Large intestine (tissue), 3 donors: ENCODE measurements at regions not wholly inside any gene's neighbourhood (a gene's known extent, or its start where the extent isn't known, plus 50 kb on each side); places are given as distances from the start of the nearest gene placed in this dataset.

Experiments used
- DNase-seq, 2 donors: peaks; one replicate each; pipeline versions ENCODE4 v3.0.0 to v3.0.0-alpha.2; 2013
- H3K27ac ChIP-seq: one replicate; pipeline ENCODE4 v1.5.1; 2013; ENCODE audit warnings: low read length
- H3K27me3 ChIP-seq: 2 replicates; pipeline ENCODE4 v1.6.1; 2013; ENCODE audit warnings: low read length; ENCODE audit not compliant: control insufficient read depth, insufficient read depth
- H3K36me3 ChIP-seq: 2 replicates; pipeline ENCODE4 v1.6.1; 2013; ENCODE audit warnings: low read length; ENCODE audit not compliant: control insufficient read depth, insufficient read depth
- H3K4me1 ChIP-seq: one replicate; pipeline ENCODE4 v1.6.1; 2013; ENCODE audit warnings: low read length; ENCODE audit not compliant: control insufficient read depth, insufficient read depth
- H3K4me3 ChIP-seq: one replicate; pipeline ENCODE4 v1.5.1; 2013; ENCODE audit warnings: low read length
- H3K9me3 ChIP-seq: one replicate; pipeline ENCODE4 v1.6.1; 2013; ENCODE audit warnings: mild to moderate bottlenecking, low read depth, low read length, moderate library complexity; ENCODE audit not compliant: control insufficient read depth
- WGBS: methylation state at CpG from one replicate; pipeline ENCODE4 v1.1.5; 2013; ENCODE audit warnings: low lambda C conversion rate; ENCODE audit not compliant: insufficient coverage; 5-methylcytosine and 5-hydroxymethylcytosine counted together

DNA sequence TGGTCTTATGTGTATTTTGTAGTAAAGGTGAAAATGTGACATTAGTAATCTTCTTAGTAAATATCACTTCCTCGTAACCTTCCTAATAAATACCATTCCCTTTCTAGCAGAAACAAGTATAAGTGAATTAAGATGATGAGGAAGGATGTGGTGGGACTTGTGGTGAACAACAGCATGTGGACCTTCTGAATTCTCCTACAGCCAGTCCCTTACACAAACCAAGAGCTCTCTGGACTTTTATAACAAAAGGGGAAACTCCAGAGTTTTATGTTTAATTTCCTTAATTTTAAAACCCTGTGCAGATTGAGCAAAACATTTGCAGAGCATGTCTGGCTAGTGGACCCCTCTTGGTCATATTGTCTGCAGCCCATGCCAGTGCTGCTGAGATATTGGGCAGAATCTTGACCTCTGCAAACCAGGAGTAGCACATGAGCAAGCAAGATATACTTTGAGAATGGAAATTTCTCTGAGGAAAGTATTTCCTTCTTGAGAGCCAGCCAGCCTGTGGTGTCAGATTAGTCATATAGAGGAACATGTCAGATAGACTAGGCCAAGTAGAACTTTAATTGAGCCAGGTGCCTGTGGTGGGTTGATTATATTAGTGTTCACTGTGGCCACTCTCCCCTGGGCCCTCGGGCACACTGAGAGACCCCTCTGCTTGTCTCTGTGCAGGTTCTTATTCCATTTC is 328.2 kb downstream of the DKK2 start:
- DNase-seq = no peak
- H3K9me3 ChIP-seq = no peaks in the 10 kb centered on the region
- no peak overlapping the region for H3K27ac ChIP-seq
- no CpG with 5 or more reads among the region's 2 CpGs for WGBS
- H3K27me3 ChIP-seq = no peaks in the 10 kb centered on the region
- no peak overlapping the region for H3K4me3 ChIP-seq
- no peaks in the 10 kb centered on the region for H3K36me3 ChIP-seq
- H3K4me1 ChIP-seq = no peaks in the 10 kb centered on the region

DNA sequence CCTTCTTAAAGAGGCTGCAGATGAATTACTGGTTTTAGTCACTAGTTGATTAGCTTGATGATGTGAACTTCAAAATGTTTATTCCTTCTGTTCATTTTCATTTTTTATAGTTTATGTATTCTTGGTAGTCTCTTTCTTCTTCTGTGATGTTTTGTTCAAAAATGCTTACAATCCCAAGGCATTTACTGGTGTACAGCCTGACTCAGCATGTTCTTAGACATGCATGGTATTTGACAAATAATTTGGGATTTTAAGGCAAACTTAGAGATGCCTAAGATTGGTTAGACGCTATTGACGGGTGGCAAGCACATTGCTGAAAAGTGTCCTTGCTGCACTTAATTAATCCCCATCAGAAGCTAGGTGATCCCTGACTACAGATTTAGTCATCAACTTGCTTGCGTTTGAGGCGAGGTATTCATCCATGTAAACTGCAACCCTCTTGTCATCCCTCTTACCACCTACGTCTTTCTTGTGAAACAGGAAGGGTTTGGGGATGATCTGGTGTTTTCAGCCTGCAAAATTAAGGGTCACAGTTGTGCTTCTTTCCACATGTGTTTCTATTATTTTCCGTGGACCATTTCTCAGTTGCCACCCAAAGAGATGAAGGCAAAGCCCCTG is 331.8 kb downstream of the DKK2 start:
- Histone ChIP-seq H3K36me3 (no peaks in the 10 kb centered on the region), H3K4me1 (no peaks in the 10 kb centered on the region), H3K27ac (no peak overlapping the region), H3K9me3 (no peaks in the 10 kb centered on the region), H3K27me3 (no peaks in the 10 kb centered on the region), H3K4me3 (no peak overlapping the region)
- DNase-seq = no peak
- WGBS = no CpG with 5 or more reads among the region's 6 CpGs

DNA sequence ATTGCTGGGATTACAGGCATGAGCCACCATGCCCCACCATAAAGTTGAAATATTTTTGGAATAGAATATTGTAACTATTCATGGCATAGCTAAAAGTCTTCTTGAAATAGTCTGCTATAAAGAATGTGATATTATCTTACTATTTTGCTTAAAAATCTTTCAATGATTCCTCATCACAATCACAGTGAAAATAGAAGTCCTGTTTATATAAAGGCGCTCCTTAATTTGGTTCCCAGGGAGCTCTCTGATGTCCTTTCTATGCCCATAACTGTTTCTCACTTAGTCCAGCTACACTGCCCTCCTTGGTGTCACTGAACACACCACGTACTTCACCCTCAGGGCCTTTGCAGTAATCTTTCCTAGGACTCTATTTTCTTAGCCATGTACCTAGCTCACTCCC is 331.7 kb upstream of the GIMD1 start:
- WGBS = 100% methylated on average over 1 of the region's 2 CpGs
- Histone ChIP-seq H3K36me3 (no peaks in the 10 kb centered on the region), H3K9me3 (no peaks in the 10 kb centered on the region)

DNA sequence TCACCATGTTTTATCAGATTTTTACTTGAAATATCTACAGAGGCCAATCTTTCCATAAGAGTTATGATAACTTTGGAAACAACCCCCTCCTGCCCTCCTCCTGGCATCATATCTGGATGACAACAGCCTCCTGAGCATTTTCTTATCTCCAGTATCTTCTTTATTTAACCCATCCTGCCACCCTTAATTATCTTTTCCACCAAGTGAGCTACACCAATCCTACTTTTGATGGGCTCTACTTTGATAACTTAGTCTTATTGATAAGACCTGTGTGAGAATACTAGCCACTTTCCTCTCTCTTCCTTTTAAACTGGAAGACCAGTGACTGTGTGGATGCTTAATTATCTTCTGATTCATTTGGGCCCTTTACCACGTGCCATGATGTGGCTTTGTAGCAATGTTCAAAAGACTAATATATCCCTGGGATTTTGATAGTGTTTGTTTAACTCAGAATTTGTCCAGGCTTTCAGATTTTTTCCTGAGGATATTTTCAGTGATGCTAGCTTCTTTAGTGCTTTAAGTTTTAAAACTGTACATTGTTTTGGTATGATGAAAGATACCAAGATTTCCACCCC is 330.1 kb upstream of the GIMD1 start:
- H3K36me3 ChIP-seq = no peaks in the 10 kb centered on the region
- no peak overlapping the region for H3K27ac ChIP-seq
- H3K27me3 ChIP-seq = no peaks in the 10 kb centered on the region
- no peak overlapping the region for H3K4me3 ChIP-seq
- WGBS = no CpG with 5 or more reads among the region's 1 CpG
- no peaks in the 10 kb centered on the region for H3K9me3 ChIP-seq
- no peak for DNase-seq
- H3K4me1 ChIP-seq = no peaks in the 10 kb centered on the region

More for the DNA sequence above, 331.7 kb upstream of the GIMD1 start:
- no peaks in the 10 kb centered on the region for H3K27me3 ChIP-seq
- no peak overlapping the region for H3K4me3 ChIP-seq
- H3K4me1 ChIP-seq = no peaks in the 10 kb centered on the region
- no peak for DNase-seq
- H3K27ac ChIP-seq = no peak overlapping the region

DNA sequence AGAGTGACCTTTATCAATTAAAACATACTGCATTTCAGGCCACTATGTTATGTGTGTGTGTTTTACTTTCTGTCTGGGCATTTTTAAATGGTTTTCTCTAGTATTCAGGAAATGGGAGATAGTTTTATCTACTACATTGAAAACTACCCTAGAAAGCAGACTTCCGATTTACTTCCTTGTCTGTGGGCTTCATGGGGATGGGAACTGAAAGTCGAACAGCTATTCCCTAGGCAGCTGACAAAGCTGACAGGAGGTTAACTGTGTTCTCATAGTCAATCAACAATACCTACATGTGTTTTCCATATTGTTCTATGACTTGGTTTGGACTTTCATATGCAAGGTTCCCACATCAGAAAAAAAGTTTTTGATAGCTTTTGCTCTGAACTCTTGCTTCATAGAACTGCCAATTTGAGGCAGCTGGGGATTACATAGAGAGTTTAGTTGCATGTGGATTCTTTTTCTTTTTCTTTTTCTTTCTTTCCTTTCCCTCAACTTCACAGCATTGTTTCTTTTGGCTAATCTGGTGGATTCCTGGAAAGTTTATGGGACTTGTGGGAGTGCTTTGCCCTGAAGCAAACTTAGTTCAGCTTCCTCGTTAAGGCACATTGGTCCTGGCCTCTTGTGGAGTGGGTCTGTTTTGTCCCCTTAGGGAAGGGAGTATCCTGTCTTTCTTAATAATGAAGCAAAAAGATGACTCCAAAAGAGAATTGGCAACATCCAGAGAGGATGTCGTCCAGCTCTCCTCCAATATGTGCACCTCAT is 327.1 kb upstream of the GIMD1 start:
- DNase-seq = no peak
- Histone ChIP-seq H3K4me3 (no peak overlapping the region), H3K36me3 (no peaks in the 10 kb centered on the region), H3K4me1 (no peaks in the 10 kb centered on the region), H3K9me3 (no peaks in the 10 kb centered on the region), H3K27ac (no peak overlapping the region), H3K27me3 (no peaks in the 10 kb centered on the region)
- 100% methylated on average over 1 of the region's 4 CpGs for WGBS

DNA sequence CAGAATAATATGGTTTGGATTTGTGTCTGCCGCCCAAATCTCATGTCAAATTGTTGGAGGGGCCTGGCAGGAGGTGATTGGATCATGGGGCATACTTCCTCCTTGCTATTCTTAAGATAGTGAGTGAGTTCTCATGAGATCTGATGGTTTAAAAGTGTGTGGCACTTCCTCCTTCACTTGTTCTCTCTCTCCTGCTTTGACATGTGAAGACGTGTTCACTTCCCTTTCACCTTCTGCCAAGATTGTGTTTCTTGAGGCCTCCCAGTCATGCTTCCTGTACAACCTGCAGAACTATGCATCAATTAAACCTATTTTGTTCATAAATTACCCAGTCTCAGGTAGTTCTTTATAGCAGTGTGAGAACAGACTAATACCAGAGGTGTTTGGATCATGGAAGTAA is 325.7 kb upstream of the GIMD1 start:
- Histone ChIP-seq H3K27me3 (no peaks in the 10 kb centered on the region), H3K36me3 (no peaks in the 10 kb centered on the region), H3K9me3 (no peaks in the 10 kb centered on the region), H3K4me3 (no peak overlapping the region), H3K4me1 (no peaks in the 10 kb centered on the region), H3K27ac (no peak overlapping the region)
- DNase-seq = no peak
- WGBS = no CpG with 5 or more reads among the region's 2 CpGs

DNA sequence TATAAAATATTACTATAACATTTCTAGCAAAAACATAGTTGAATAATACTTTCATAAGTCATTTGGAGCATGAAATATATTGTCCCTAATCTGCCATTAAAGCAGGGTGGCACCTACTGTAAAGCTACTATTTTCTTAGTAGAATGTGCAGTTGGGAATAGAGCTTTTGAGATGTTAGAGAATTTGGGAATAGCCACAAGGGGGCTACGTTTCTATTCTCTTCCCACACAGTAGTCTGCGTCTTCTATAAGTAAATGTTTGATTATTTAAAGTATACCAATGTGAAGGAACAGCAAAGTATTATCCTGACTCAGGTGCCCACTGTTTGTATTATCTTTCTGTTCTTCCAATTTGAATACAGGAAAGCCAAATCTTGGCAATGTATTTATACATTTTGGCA is 323.2 kb upstream of the GIMD1 start:
- no peaks in the 10 kb centered on the region for H3K9me3 ChIP-seq
- no peak overlapping the region for H3K4me3 ChIP-seq
- no peak overlapping the region for H3K27ac ChIP-seq
- no peak for DNase-seq
- H3K27me3 ChIP-seq = no peaks in the 10 kb centered on the region
- H3K4me1 ChIP-seq = no peaks in the 10 kb centered on the region
- no peaks in the 10 kb centered on the region for H3K36me3 ChIP-seq
- WGBS = no CpG with 5 or more reads among the region's 2 CpGs

DNA sequence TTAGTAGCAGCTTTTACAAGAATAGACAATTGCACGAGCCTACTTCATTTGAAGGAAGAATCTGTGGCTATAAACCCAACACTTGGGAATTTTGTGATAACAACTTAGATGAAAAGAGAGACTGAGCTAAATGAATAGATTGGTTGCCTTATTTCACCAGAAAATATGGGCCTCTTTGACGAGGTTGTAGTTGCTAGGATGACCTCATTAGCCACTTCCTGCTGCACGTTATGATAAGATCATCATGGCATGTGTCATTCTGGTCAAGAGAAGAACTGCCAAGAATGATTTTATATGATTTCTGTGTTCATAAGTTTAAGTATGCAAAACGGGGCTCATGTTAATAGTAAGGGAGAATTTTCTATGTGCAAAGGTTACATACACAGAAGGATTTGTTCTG is 321.9 kb upstream of the GIMD1 start:
- no peaks in the 10 kb centered on the region for H3K27me3 ChIP-seq
- H3K36me3 ChIP-seq = no peaks in the 10 kb centered on the region
- H3K27ac ChIP-seq = no peak overlapping the region
- WGBS = 70% methylated on average over 2 of the region's 4 CpGs
- H3K4me3 ChIP-seq = no peak overlapping the region
- no peak for DNase-seq
- no peaks in the 10 kb centered on the region for H3K9me3 ChIP-seq
- no peaks in the 10 kb centered on the region for H3K4me1 ChIP-seq

DNA sequence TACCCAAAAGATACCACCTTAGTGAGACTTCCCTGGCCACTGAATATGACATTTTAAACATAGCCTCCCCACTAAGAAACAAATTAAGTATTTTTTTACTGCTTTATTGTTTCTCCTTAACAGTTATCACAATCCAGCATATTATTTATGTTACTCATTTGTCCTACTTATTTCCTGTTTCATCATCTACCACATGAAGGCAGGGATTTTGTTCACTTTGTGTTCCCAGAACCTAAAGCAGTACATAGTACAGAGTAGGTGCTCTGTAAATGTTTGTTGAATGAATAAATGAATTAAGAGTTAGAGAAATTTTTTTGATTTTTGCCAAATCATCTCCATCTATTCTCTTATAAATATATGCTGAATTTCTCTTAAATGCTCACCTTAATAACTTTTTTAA is 318.4 kb upstream of the GIMD1 start:
- H3K9me3 ChIP-seq = no peaks in the 10 kb centered on the region
- H3K27me3 ChIP-seq = no peaks in the 10 kb centered on the region
- no peak overlapping the region for H3K4me3 ChIP-seq
- H3K36me3 ChIP-seq = no peaks in the 10 kb centered on the region
- DNase-seq = no peak
- no peak overlapping the region for H3K27ac ChIP-seq
- H3K4me1 ChIP-seq = no peaks in the 10 kb centered on the region

DNA sequence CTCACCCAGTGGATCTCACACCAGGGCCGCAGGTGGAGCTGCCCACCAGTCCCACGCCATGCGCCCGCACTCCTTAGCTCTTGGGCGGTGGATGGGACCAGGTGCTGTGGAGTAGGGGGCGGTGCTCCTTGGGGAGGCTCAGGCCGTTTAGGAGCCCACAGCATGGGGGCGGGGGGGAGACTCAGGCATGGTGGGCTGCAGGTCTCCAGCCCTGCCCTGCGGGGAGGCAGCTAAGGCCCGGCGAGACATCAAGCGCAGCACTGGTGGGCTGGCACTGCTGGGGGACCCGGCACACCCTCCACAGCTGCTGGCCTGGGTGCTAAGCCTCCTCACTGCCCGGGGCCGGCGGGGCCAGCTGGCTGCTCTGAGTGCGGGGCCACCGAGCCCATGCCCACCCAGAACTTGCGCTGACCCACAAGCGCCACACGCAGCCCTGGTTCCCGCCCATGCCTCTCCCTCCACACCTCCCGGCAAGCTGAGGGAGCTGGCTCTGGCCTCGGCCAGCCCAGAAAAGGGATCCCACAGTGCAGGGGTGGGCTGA is 312.9 kb upstream of the GIMD1 start:
- no CpG with 5 or more reads among the region's 24 CpGs for WGBS

More for the DNA sequence above, 312.9 kb upstream of the GIMD1 start:
- Histone ChIP-seq H3K27ac (no peak overlapping the region), H3K36me3 (no peaks in the 10 kb centered on the region), H3K27me3 (no peaks in the 10 kb centered on the region), H3K4me1 (no peaks in the 10 kb centered on the region), H3K9me3 (peaks cover 5% of the 10 kb centered on the region), H3K4me3 (no peak overlapping the region)
- no peak for DNase-seq
